KMS-11 (cell line): ENCODE measurements at regions not wholly inside any gene's neighbourhood (a gene's known extent, or its start where the extent isn't known, plus 50 kb on each side); places are given as distances from the start of the nearest gene placed in this dataset.

Experiments
- H2AFZ ChIP-seq: fragments of 200-600 bp; sonication (generic); 2 replicates; pipeline ENCODE4 v1.6.1; 2016; ENCODE audit warnings: antibody characterized with exemption, mixed run types, low read depth
- H3K27ac ChIP-seq: fragments of 200-600 bp; sonication (generic); 2 replicates; pipeline ENCODE4 v1.6.1; 2016; ENCODE audit warnings: mild to moderate bottlenecking, mixed run types
- H3K27me3 ChIP-seq: fragments of 200-600 bp; sonication (generic); 2 replicates; pipeline ENCODE4 v1.6.1; 2017; ENCODE audit warnings: mild to moderate bottlenecking, low read depth, mixed run types, moderate library complexity; ENCODE audit not compliant: insufficient read depth
- H3K36me3 ChIP-seq: fragments of 200-600 bp; sonication (generic); 2 replicates; pipeline ENCODE4 v1.6.1; 2017; ENCODE audit warnings: mild to moderate bottlenecking, mixed run types; ENCODE audit not compliant: insufficient read depth
- H3K4me1 ChIP-seq: fragments of 200-600 bp; sonication (generic); 2 replicates; pipeline ENCODE4 v1.6.1; 2016; ENCODE audit warnings: mild to moderate bottlenecking, low read depth, mixed run types; ENCODE audit not compliant: poor library complexity, severe bottlenecking
- H3K4me2 ChIP-seq: fragments of 200-600 bp; sonication (generic); 2 replicates; pipeline ENCODE4 v1.7.0; 2016; ENCODE audit warnings: mild to moderate bottlenecking, mixed run types
- H3K4me3 ChIP-seq: fragments of 200-600 bp; sonication (generic); IDR thresholded peaks from 2 replicates; pipeline ENCODE4 v1.6.1; 2017; ENCODE audit warnings: low read depth, low read length, mixed read lengths; ENCODE audit not compliant: insufficient read depth
- H3K79me2 ChIP-seq: fragments of 200-600 bp; sonication (generic); 2 replicates; pipeline ENCODE4 v1.6.1; 2016; ENCODE audit warnings: low read depth, mixed run types; ENCODE audit not compliant: insufficient read depth
- H3K9ac ChIP-seq: fragments of 200-600 bp; sonication (generic); 2 replicates; pipeline ENCODE4 v1.6.1; 2016; ENCODE audit warnings: mild to moderate bottlenecking, mixed run types
- H4K20me1 ChIP-seq: fragments of 200-600 bp; sonication (generic); 2 replicates; pipeline ENCODE4 v1.6.1; 2016; ENCODE audit warnings: mild to moderate bottlenecking, mixed run types; ENCODE audit not compliant: insufficient read depth
- TF ChIP-seq, protein P1 (sequence below): fragments of 200-600 bp; sonication (generic); conservative IDR thresholded peaks from 2 replicates; pipeline ENCODE4 v1.6.1; 2017; ENCODE audit warnings: low read depth, mild to moderate bottlenecking, antibody characterized with exemption, low read length, moderate library complexity, mixed read lengths

DNA sequence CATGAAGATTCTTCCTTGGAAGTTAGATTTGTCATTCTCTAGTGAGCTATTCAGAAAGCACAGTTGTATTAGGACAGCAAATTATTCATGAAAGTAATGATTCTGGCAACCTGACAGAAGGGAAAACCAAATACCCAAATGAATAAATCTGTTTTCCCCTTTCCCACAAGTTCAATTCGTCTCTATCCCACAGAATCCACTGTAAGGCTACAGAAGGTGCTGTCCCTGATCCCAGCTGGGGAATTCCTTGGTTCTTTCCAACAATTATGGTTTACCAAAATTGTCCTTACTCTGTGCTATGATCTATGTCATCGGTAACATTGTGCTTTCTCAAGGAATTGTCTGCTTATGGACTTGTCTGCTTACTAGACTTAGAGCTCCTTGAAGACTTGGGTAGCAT, 104.2 kb downstream of the FASLG start:
- H2AFZ ChIP-seq: no peak overlapping the region
- TF ChIP-seq, protein P1, sequence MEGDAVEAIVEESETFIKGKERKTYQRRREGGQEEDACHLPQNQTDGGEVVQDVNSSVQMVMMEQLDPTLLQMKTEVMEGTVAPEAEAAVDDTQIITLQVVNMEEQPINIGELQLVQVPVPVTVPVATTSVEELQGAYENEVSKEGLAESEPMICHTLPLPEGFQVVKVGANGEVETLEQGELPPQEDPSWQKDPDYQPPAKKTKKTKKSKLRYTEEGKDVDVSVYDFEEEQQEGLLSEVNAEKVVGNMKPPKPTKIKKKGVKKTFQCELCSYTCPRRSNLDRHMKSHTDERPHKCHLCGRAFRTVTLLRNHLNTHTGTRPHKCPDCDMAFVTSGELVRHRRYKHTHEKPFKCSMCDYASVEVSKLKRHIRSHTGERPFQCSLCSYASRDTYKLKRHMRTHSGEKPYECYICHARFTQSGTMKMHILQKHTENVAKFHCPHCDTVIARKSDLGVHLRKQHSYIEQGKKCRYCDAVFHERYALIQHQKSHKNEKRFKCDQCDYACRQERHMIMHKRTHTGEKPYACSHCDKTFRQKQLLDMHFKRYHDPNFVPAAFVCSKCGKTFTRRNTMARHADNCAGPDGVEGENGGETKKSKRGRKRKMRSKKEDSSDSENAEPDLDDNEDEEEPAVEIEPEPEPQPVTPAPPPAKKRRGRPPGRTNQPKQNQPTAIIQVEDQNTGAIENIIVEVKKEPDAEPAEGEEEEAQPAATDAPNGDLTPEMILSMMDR: no peak
- no peak overlapping the region for H3K4me3 ChIP-seq
- H3K9ac ChIP-seq: no peak overlapping the region
- peaks cover 5% of the 10 kb centered on the region for H3K4me1 ChIP-seq
- H3K79me2 ChIP-seq: no peaks in the 10 kb centered on the region
- no peak overlapping the region for H3K27ac ChIP-seq
- H3K36me3 ChIP-seq: no peaks in the 10 kb centered on the region
- no peak overlapping the region for H3K4me2 ChIP-seq
- no peaks in the 10 kb centered on the region for H3K27me3 ChIP-seq
- no peaks in the 10 kb centered on the region for H4K20me1 ChIP-seq

DNA sequence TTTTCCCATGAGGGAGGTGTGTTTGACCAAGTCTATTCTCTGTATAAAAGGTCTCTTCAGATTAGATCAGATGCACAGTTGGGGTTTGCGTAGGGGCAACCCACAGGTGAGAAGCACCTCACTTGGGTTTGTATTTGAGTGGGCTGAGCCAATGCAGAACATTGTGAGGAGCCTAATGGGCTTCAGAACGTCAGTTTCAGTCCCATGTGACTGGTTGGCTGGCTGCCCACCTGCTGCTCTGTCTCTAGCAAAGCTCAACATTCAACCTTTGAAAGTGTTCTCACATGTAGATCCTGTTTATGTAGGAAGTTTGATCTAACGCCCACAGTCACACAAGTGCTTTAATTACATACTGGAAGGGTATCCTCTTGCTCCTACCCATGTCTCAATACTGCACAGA, 105.5 kb downstream of the FASLG start:
- TF ChIP-seq, protein P1: no peak
- Histone ChIP-seq H3K27me3 (no peaks in the 10 kb centered on the region), H3K4me1 (peaks cover 5% of the 10 kb centered on the region), H3K9ac (no peak overlapping the region), H3K36me3 (no peaks in the 10 kb centered on the region), H3K27ac (no peak overlapping the region), H3K4me3 (no peak overlapping the region), H3K4me2 (no peak overlapping the region), H2AFZ (no peak overlapping the region), H3K79me2 (no peaks in the 10 kb centered on the region), H4K20me1 (no peaks in the 10 kb centered on the region)

DNA sequence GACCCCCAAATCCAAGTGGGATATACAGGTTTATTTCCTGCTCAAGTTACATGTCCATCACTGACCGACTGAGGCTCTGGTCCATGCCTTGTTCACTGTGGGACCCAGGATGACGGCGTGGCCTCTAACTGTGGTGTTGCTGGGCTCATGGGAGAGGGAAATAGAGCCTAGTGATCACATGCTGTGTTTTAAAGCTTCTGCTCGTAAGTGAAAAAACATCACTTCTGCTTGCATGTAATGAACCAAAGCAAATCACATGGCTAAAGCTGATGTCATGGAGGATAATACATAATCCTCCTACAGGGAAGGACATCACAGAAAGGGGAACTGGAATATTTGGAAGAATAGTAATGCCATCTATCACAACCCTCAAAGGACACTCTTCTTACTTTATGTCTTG, 107.6 kb downstream of the FASLG start:
- H3K27me3 ChIP-seq: no peaks in the 10 kb centered on the region
- peaks cover 5% of the 10 kb centered on the region for H3K4me1 ChIP-seq
- H3K27ac ChIP-seq: no peak overlapping the region
- no peaks in the 10 kb centered on the region for H3K36me3 ChIP-seq
- TF ChIP-seq, protein P1: no peak
- H3K9ac ChIP-seq: no peak overlapping the region
- no peak overlapping the region for H3K4me3 ChIP-seq
- no peaks in the 10 kb centered on the region for H4K20me1 ChIP-seq
- H2AFZ ChIP-seq: no peak overlapping the region
- no peaks in the 10 kb centered on the region for H3K79me2 ChIP-seq
- H3K4me2 ChIP-seq: no peak overlapping the region

DNA sequence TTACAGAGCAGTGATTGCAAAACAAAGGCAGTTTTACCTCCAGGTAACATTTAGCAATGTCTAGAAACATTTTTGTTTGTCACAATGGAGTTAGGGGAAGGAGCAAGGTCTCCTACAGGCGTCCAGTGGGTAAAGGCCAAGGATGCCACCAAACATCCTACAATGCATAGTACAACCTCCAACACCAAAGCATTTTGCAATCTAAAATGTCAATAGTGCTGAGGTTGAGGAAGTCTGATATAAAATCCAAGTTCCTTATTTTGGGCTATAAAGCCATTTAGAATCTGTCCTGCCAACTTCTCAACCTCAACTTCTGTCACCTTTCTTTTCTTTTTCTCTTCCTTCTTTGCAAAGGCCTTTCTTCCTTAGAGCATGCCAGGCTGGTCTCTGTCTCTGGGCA, 111.2 kb downstream of the FASLG start:
- Histone ChIP-seq H3K27me3 (no peaks in the 10 kb centered on the region), H3K36me3 (no peaks in the 10 kb centered on the region), H3K4me2 (no peak overlapping the region), H3K27ac (no peak overlapping the region), H4K20me1 (no peaks in the 10 kb centered on the region), H3K9ac (no peak overlapping the region), H3K4me3 (no peak overlapping the region), H3K4me1 (no peaks in the 10 kb centered on the region), H2AFZ (no peak overlapping the region), H3K79me2 (no peaks in the 10 kb centered on the region)
- TF ChIP-seq, protein P1: no peak
